ENCODE measurements at regions not wholly inside any gene's neighbourhood (a gene's known extent, or its start where the extent isn't known, plus 50 kb on each side); places are given as distances from the start of the nearest gene placed in this dataset.
"Not testable (repeated sequence)": the region's sequence is repeated elsewhere in the genome, so short reads cannot be mapped to it uniquely, and the experiment has no call there.

DNA sequence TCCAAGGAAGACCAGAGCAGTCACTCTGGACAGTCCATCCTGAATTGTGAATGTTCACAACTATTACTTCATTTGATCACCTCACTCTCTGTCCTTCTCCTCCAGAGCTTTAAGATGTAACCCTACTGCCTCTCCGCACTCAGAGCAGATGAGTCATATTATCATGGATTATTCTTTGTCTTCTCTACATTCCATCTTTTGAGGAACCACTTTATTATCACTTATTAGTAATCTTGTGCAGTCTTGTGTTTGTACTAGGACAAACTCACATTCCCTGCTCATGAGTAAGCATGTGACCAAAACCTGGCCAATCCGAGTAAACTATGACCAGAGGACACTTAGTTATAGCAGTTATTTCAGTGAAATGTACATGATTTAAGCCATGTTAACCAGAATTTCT is 401.5 kb upstream of the ADGRB3 start:
- no peak for DNase-seq (ENCODE audit: low spot score)
- no peak overlapping the region for H3K27ac ChIP-seq
- no peak overlapping the region for H3K4me3 ChIP-seq
- TF ChIP-seq, protein P1, sequence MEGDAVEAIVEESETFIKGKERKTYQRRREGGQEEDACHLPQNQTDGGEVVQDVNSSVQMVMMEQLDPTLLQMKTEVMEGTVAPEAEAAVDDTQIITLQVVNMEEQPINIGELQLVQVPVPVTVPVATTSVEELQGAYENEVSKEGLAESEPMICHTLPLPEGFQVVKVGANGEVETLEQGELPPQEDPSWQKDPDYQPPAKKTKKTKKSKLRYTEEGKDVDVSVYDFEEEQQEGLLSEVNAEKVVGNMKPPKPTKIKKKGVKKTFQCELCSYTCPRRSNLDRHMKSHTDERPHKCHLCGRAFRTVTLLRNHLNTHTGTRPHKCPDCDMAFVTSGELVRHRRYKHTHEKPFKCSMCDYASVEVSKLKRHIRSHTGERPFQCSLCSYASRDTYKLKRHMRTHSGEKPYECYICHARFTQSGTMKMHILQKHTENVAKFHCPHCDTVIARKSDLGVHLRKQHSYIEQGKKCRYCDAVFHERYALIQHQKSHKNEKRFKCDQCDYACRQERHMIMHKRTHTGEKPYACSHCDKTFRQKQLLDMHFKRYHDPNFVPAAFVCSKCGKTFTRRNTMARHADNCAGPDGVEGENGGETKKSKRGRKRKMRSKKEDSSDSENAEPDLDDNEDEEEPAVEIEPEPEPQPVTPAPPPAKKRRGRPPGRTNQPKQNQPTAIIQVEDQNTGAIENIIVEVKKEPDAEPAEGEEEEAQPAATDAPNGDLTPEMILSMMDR (IDR thresholded peaks at IDR 0.05) = no peak
- H3K4me1 ChIP-seq = no peaks in the 10 kb centered on the region
- H3K36me3 ChIP-seq = no peaks in the 10 kb centered on the region
- H3K9me3 ChIP-seq = no peaks in the 10 kb centered on the region
- no peaks in the 10 kb centered on the region for H3K27me3 ChIP-seq

DNA sequence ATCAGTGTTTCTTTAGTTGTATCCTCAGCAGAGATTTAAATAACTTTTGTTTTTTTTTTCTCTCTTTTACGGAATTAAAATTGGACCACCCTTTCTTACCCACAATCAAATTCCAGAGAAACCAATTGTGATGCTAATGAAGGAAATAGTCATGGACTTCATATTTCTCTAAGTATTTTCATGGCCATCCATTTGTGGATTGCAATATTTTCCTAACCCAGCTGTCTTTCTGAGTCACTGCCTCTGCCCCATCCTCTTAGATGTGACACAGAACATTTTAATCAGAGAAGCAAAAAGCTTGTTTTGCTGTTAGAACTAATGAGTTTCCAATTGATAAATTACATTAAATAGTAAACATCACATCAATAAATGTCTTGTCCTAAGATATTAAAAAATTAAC is 405.5 kb upstream of the ADGRB3 start:
- DNase-seq (ENCODE audit: low spot score) = no peak
- Histone ChIP-seq H3K4me1 (no peaks in the 10 kb centered on the region), H3K27ac (no peak overlapping the region), H3K4me3 (no peak overlapping the region), H3K27me3 (no peaks in the 10 kb centered on the region), H3K9me3 (no peaks in the 10 kb centered on the region), H3K36me3 (no peaks in the 10 kb centered on the region)
- TF ChIP-seq, protein P1 (IDR thresholded peaks at IDR 0.05) = no peak

DNA sequence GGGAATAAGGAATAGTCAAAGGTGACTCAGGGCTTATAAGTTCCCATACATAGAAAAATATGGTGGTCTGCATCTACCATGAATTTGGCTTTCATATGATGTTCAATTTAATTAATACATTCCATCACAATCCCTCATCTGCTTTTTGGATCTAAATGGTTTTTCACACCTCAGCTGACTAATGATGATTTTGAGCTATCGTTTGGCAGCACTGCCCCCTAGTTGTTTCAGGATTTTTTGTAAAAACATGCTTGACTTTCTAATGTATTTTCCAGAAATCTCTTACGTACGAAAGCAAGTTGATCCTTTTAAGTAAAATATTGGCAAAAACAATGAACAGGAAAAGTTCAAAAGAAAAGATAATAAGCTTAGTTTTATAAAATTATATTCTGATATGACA is 408.6 kb upstream of the ADGRB3 start:
- no peak overlapping the region for H3K4me3 ChIP-seq
- no peaks in the 10 kb centered on the region for H3K9me3 ChIP-seq
- no peaks in the 10 kb centered on the region for H3K36me3 ChIP-seq
- no peaks in the 10 kb centered on the region for H3K4me1 ChIP-seq
- TF ChIP-seq, protein P1 (IDR thresholded peaks at IDR 0.05) = peak in 1 of 2 donors; percentile 35
- no peak overlapping the region for H3K27ac ChIP-seq
- no peaks in the 10 kb centered on the region for H3K27me3 ChIP-seq
- no peak for DNase-seq (ENCODE audit: low spot score)

DNA sequence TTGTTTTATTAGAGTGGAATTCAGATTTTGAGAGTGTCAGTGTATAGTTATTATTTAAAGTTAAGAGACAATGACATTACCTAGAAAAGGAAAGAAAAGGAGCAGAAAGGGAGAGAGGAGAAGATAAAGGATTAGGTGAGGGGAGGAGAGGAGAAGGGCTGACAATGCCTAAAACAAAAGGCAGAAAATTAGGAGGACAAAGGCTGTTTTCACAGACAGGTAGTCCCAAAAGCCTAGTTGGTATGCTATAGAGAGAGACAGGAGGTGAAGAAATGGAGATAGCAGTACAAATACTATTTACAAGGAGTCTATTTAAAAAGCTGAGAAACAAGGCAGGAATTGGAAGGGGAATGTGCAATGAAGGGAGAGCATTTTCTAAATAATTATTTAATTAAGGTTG is 409.4 kb upstream of the ADGRB3 start:
- no peaks in the 10 kb centered on the region for H3K9me3 ChIP-seq
- TF ChIP-seq, protein P1 (IDR thresholded peaks at IDR 0.05) = no peak
- no peaks in the 10 kb centered on the region for H3K27me3 ChIP-seq
- DNase-seq (ENCODE audit: low spot score) = no peak
- no peaks in the 10 kb centered on the region for H3K4me1 ChIP-seq
- H3K4me3 ChIP-seq = no peak overlapping the region
- H3K36me3 ChIP-seq = no peaks in the 10 kb centered on the region
- no peak overlapping the region for H3K27ac ChIP-seq

DNA sequence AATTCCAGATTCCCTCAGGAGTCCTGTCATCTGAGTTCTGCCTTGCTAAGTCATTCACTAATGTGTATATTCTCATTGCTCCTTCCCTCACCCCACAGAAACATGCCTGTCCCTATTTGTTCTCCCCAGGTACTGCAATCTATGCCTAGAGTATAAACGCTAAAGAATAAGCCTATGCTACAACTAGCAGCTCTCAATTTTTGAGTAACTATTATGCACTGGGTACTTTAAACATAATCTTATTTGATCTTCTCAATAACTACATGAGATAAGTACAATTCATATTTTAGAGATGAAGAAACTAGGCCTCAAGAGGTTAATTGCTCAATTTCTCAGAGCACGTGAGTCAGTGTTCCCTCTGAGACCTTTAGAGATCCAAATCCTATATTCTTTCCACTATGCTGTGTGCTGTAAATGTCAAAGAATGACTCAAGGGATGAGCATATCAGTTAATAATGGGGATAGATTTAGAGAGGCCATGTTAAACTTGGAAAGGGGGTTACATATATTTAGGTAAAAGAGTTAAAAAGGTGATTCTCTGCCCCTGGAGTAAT is 423.8 kb upstream of the ADGRB3 start:
- TF ChIP-seq, protein P1 (IDR thresholded peaks at IDR 0.05) = no peak
- H3K27ac ChIP-seq = no peak overlapping the region
- DNase-seq (ENCODE audit: low spot score) = no peak
- no peaks in the 10 kb centered on the region for H3K36me3 ChIP-seq
- peaks cover 0 to 10% of the 10 kb centered on the region in 2 donors for H3K9me3 ChIP-seq
- H3K4me1 ChIP-seq = no peaks in the 10 kb centered on the region
- no peak overlapping the region for H3K4me3 ChIP-seq
- H3K27me3 ChIP-seq = no peaks in the 10 kb centered on the region

DNA sequence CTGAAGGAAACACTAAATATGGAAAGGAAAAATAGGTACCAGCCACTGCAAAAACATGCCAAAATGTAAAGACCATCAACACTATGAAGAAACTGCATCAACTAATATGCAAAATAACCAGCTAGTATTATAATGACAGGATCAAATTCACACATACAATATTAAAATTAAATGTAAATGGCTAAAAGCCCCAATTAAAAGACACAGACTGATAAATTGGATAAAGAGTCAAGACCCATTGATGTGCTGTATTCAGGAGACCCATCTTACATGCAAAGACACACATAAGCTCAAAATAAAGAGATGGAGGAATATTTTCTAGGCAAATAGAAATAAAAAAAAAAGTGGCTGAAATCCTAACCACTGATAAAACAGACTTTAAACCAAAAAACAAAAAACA is 427.5 kb upstream of the ADGRB3 start:
- H3K36me3 ChIP-seq; H3K27me3 ChIP-seq; H3K27ac ChIP-seq; H3K4me3 ChIP-seq; H3K4me1 ChIP-seq; DNase-seq (ENCODE audit: low spot score): not testable (repeated sequence)
- H3K9me3 ChIP-seq = peaks cover 0 to 10% of the 10 kb centered on the region in 2 donors

Measured in right atrium auricular region (tissue), 2 donors.